ENCODE measurements at regions not wholly inside any gene's neighbourhood (a gene's known extent, or its start where the extent isn't known, plus 50 kb on each side); places are given as distances from the start of the nearest gene placed in this dataset.

- Mint-ChIP-seq H3K27me3 (ENCODE audit: low read depth) (peaks cover 82% of the 10 kb centered on the region), H3K9me3 (no peaks in the 10 kb centered on the region), H3K27ac (no peak overlapping the region), H3K4me3 (ENCODE audit: low read depth) (no peak overlapping the region), H3K36me3 (ENCODE audit: low read depth) (no peaks in the 10 kb centered on the region), H3K4me1 (ENCODE audit: low read depth) (peaks cover 6% of the 10 kb centered on the region)
- intact Hi-C loops (cut with micrococcal nuclease): no loop called here
- DNase-seq (ENCODE audit: low spot score): no peak
Observed at GRCh38 chr6:167712731-167713475, 113.8 kb upstream of the AFDN start.

DNA sequence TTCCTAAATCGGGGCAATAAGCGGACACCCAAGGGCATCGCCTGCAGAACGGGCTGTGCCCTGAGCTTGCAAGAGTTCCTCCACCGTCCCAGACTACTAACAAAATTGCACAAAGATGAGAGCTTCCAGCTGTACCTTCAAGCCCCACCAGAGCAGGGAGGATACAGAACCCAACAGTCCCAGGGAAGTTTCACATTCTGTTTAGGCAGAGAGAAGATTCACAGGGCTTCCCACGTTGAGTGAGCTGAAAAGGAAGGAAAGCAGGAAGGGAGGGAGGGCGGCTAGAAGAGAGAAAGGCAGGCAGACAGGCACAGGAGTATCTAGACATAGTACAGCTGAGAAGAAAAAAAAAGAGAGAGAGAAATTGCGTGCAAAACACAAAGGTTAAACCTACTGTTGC lies 112.6 kb upstream of the AFDN start:
- Mint-ChIP-seq H3K4me1 (ENCODE audit: low read depth) (peaks cover 1% of the 10 kb centered on the region), H3K27me3 (ENCODE audit: low read depth) (peaks cover 77% of the 10 kb centered on the region), H3K9me3 (no peaks in the 10 kb centered on the region)

DNA sequence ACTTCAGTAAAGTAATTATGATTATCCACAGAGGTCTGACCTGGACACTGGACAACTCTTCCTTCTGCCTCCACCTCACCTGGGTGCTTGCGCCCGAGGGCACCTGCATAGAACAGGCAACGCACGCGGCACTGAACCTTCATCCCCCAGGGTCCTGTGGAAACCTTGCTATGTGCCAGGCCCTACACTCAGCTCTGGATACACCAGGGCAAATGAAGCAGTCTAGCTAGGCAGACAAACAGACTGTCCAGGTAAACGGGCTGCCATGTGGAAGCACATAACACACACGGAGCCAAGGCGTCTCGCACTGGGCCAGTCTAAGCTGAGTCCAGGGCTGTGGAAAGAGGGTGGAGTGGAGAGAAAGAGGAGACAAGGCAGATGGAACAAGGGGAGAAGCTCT lies 109.3 kb upstream of the AFDN start:
- intact Hi-C loops (cut with micrococcal nuclease): no loop called here
- no peak for DNase-seq (ENCODE audit: low spot score)
- H3K27me3 Mint-ChIP-seq (ENCODE audit: low read depth): peaks cover 56% of the 10 kb centered on the region
- H3K36me3 Mint-ChIP-seq (ENCODE audit: low read depth): no peaks in the 10 kb centered on the region
- no peak overlapping the region for H3K27ac Mint-ChIP-seq
- H3K4me1 Mint-ChIP-seq (ENCODE audit: low read depth): no peaks in the 10 kb centered on the region
- H3K4me3 Mint-ChIP-seq (ENCODE audit: low read depth): no peak overlapping the region
- no peaks in the 10 kb centered on the region for H3K9me3 Mint-ChIP-seq

More for the DNA sequence above, 112.6 kb upstream of the AFDN start:
- Mint-ChIP-seq H3K4me3 (ENCODE audit: low read depth) (no peak overlapping the region), H3K36me3 (ENCODE audit: low read depth) (no peaks in the 10 kb centered on the region), H3K27ac (no peak overlapping the region)
- intact Hi-C loops (cut with micrococcal nuclease): no loop called here
- no peak for DNase-seq (ENCODE audit: low spot score)

- H3K9me3 Mint-ChIP-seq: no peaks in the 10 kb centered on the region
- DNase-seq (ENCODE audit: low spot score): no peak
- H3K27ac Mint-ChIP-seq: no peak overlapping the region
- intact Hi-C loops (cut with micrococcal nuclease): no loop called here
- peaks cover 52% of the 10 kb centered on the region for H3K27me3 Mint-ChIP-seq (ENCODE audit: low read depth)
- no peaks in the 10 kb centered on the region for H3K36me3 Mint-ChIP-seq (ENCODE audit: low read depth)
- no peak overlapping the region for H3K4me3 Mint-ChIP-seq (ENCODE audit: low read depth)
- H3K4me1 Mint-ChIP-seq (ENCODE audit: low read depth): no peaks in the 10 kb centered on the region
Observed at GRCh38 chr6:167717867-167718266, 108.8 kb upstream of the AFDN start.

GRCh38 chr6:167719920-167720319 lies 106.8 kb upstream of the AFDN start:
- Mint-ChIP-seq H3K27me3 (ENCODE audit: low read depth) (peaks cover 47% of the 10 kb centered on the region), H3K9me3 (no peaks in the 10 kb centered on the region), H3K27ac (no peak overlapping the region), H3K4me3 (ENCODE audit: low read depth) (no peak overlapping the region), H3K36me3 (ENCODE audit: low read depth) (no peaks in the 10 kb centered on the region), H3K4me1 (ENCODE audit: low read depth) (no peaks in the 10 kb centered on the region)
- intact Hi-C loops (cut with micrococcal nuclease): no loop called here
- no peak for DNase-seq (ENCODE audit: low spot score)

DNA sequence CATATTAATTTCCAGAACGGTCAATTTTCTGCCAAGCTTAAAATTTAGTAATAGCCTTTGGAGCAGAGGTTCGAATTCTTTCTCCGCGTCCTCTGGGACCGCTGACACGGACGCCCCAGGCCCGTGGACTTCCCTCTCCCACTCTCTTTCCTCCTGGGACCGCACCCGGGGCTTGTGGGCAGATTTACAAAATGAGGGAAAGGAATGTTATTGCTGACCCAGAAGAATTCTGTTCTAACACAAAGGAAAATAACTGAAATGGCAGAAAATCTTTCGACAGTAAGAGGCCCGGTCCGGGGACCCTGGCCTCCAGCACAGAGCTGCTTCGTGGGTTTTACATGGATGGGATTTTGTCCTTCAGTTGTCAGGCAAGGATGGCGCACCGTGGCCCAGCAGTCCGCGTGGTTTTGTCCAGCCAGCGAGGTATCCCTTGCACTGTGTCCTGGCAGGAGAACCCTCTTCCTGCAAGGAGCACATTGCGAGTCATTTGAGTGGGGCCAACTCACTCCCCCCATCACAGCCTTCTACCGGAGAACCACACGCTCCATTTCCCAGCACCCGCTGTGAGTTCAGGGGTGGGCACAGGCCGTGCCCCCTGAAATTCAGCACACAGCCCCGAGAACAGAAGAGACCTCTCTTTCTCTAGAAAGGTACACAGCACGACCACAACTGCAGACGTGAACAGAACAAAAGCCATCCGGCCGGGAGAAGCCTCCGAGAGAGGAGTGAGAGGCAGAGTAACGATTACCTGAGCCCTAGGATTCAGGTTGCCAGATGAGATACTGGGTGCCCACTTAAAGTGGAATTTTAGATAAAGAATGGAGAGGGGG lies 106.0 kb upstream of the AFDN start:
- no peaks in the 10 kb centered on the region for H3K36me3 Mint-ChIP-seq (ENCODE audit: low read depth)
- DNase-seq (ENCODE audit: low spot score): no peak
- H3K27me3 Mint-ChIP-seq (ENCODE audit: low read depth): peaks cover 46% of the 10 kb centered on the region
- intact Hi-C loops (cut with micrococcal nuclease): no loop called here
- no peaks in the 10 kb centered on the region for H3K4me1 Mint-ChIP-seq (ENCODE audit: low read depth)
- H3K9me3 Mint-ChIP-seq: no peaks in the 10 kb centered on the region
- H3K27ac Mint-ChIP-seq: no peak overlapping the region
- H3K4me3 Mint-ChIP-seq (ENCODE audit: low read depth): no peak overlapping the region

GRCh38 chr6:167721291-167721690 lies 105.4 kb upstream of the AFDN start:
- H3K4me3 Mint-ChIP-seq (ENCODE audit: low read depth): no peak overlapping the region
- intact Hi-C loops (cut with micrococcal nuclease): no loop called here
- no peaks in the 10 kb centered on the region for H3K9me3 Mint-ChIP-seq
- H3K27me3 Mint-ChIP-seq (ENCODE audit: low read depth): peaks cover 45% of the 10 kb centered on the region
- H3K4me1 Mint-ChIP-seq (ENCODE audit: low read depth): no peaks in the 10 kb centered on the region
- no peak overlapping the region for H3K27ac Mint-ChIP-seq
- H3K36me3 Mint-ChIP-seq (ENCODE audit: low read depth): no peaks in the 10 kb centered on the region
- no peak for DNase-seq (ENCODE audit: low spot score)

- H3K9me3 Mint-ChIP-seq: no peaks in the 10 kb centered on the region
- H3K27me3 Mint-ChIP-seq (ENCODE audit: low read depth): peaks cover 41% of the 10 kb centered on the region
- no peaks in the 10 kb centered on the region for H3K4me1 Mint-ChIP-seq (ENCODE audit: low read depth)
- H3K27ac Mint-ChIP-seq: no peak overlapping the region
- no peak overlapping the region for H3K4me3 Mint-ChIP-seq (ENCODE audit: low read depth)
- DNase-seq (ENCODE audit: low spot score): no peak
- H3K36me3 Mint-ChIP-seq (ENCODE audit: low read depth): no peaks in the 10 kb centered on the region
- intact Hi-C loops (cut with micrococcal nuclease): no loop called here
Observed at GRCh38 chr6:167722634-167723309, 103.9 kb upstream of the AFDN start.

- Mint-ChIP-seq H3K4me1 (ENCODE audit: low read depth) (no peaks in the 10 kb centered on the region), H3K27ac (no peak overlapping the region), H3K27me3 (ENCODE audit: low read depth) (peaks cover 34% of the 10 kb centered on the region), H3K36me3 (ENCODE audit: low read depth) (no peaks in the 10 kb centered on the region), H3K4me3 (ENCODE audit: low read depth) (no peak overlapping the region), H3K9me3 (no peaks in the 10 kb centered on the region)
- no peak for DNase-seq (ENCODE audit: low spot score)
- intact Hi-C loops (cut with micrococcal nuclease): no loop called here
Observed at GRCh38 chr6:167726043-167726621, 100.6 kb upstream of the AFDN start.

GRCh38 chr6:167730441-167730840 lies 96.3 kb upstream of the AFDN start:
- no peak overlapping the region for H3K4me3 Mint-ChIP-seq (ENCODE audit: low read depth)
- no peak for DNase-seq (ENCODE audit: low spot score)
- H3K9me3 Mint-ChIP-seq: no peaks in the 10 kb centered on the region
- peaks cover 18% of the 10 kb centered on the region for H3K27me3 Mint-ChIP-seq (ENCODE audit: low read depth)
- intact Hi-C loops (cut with micrococcal nuclease): no loop called here
- no peaks in the 10 kb centered on the region for H3K4me1 Mint-ChIP-seq (ENCODE audit: low read depth)
- no peak overlapping the region for H3K27ac Mint-ChIP-seq
- no peaks in the 10 kb centered on the region for H3K36me3 Mint-ChIP-seq (ENCODE audit: low read depth)

DNA sequence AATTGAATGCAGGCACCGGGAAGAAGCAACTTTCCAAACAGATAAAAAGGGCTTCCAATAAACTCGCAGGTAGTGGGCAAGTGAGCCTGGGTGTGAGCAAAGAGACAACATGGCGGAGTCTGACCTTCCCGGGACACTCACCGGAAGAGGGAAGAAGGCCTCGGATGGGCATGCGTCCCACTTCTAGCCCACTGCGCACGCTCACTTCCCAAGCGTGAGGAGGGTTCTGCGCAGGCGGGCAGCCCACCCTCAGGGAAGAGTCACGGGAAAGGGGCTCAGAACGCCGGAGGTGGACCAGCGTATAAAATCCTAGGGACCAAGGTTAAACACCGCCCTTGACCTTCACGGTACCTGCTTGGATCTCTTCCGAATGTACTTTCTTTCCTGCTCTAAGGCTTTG lies 95.5 kb upstream of the AFDN start:
- H3K4me1 Mint-ChIP-seq (ENCODE audit: low read depth): no peaks in the 10 kb centered on the region
- peaks cover 13% of the 10 kb centered on the region for H3K27me3 Mint-ChIP-seq (ENCODE audit: low read depth)
- intact Hi-C loops (cut with micrococcal nuclease): no loop called here
- H3K9me3 Mint-ChIP-seq: no peaks in the 10 kb centered on the region
- no peak overlapping the region for H3K4me3 Mint-ChIP-seq (ENCODE audit: low read depth)
- DNase-seq (ENCODE audit: low spot score): no peak
- H3K27ac Mint-ChIP-seq: no peak overlapping the region
- no peaks in the 10 kb centered on the region for H3K36me3 Mint-ChIP-seq (ENCODE audit: low read depth)

DNA sequence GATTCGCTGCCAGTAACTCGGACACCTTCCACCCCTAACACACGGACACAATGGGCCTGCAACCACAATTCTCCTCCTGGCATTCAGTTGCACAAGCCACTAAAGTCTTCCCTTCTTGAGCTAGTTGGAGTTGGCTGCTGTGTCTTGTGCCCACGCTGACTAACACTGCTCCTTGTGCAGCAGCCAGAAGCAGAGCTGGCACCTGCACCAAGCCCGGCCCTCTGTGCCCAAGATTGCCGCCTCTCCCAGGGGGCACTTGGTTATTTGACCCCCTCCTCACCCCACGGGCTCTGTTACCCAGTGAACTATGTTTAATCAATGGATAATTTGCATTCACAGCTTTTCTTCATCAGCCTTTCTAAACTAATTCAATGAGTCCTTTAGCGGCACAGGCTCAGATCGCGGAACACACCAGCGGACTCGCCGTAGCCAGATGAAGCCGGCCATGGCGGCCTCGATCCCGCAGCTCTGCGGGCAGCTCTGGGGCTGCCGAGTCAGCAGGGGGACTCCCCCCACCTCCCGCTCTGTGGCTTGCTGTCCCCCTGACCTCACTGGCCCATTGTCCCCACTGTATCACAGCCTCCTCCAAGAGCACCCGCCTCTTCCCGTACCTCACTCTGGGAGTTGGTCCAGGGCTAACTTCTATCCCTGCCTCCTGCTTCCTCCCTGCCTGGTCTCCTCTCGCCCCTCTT lies 94.8 kb upstream of the AFDN start:
- intact Hi-C loops (cut with micrococcal nuclease): no loop called here
- Mint-ChIP-seq H3K9me3 (no peaks in the 10 kb centered on the region), H3K36me3 (ENCODE audit: low read depth) (no peaks in the 10 kb centered on the region), H3K27ac (no peak overlapping the region), H3K4me3 (ENCODE audit: low read depth) (no peak overlapping the region), H3K4me1 (ENCODE audit: low read depth) (no peaks in the 10 kb centered on the region), H3K27me3 (ENCODE audit: low read depth) (peaks cover 9% of the 10 kb centered on the region)
- DNase-seq (ENCODE audit: low spot score): no peak

All from activated T-helper 2 cell treated with anti-CD3 and anti-CD28 coated beads, Interferon-gamma antibody, Interleukin-2, Interleukin-4, amounts not matched to agents 10 μg/mL and 5 μg/mL and 100 μg/mL, durations not matched to agents 14 hours and 24 hours and 36 hours (primary cell).